IMR-90 (cell line): ENCODE measurements at regions not wholly inside any gene's neighbourhood (a gene's known extent, or its start where the extent isn't known, plus 50 kb on each side); places are given as distances from the start of the nearest gene placed in this dataset.

ENCODE experiments used
- ATAC-seq: fragments of 200-7000 bp; cut with Tn5 transposase; 2 replicates; pipeline ENCODE4 v1.9.1; 2020; ENCODE audit warnings: low read depth, mild to moderate bottlenecking, moderate library complexity
- BruUV-seq: library from RNA; stranded (reverse); fragments of 400-500 nt; replicated peaks from 2 replicates; lab custom pipeline; 2021; lab: Mats Ljungman, UMichigan
- CTCF ChIA-PET: fragments of 300-600 bp; formaldehyde crosslinking; extraction: SDS; loops from one replicate; lab custom pipeline; 2021; ENCODE audit warnings: antibody characterized with exemption; lab: Yijun Ruan, JAX
- POLR2A ChIA-PET: fragments of 300-600 bp; sonication (Branson Sonifier 250); formaldehyde crosslinking; loops from one replicate; lab custom pipeline; 2022; ENCODE audit warnings: antibody characterized with exemption; ENCODE audit not compliant: unreplicated experiment; lab: Charles Lee
- DNase-seq: peaks from one replicate; pipeline ENCODE4 v3.0.0; 2013
- H2AFZ ChIP-seq: replicated peaks from 2 replicates; pipeline ENCODE3; 2013; ENCODE audit warnings: low read length, mild to moderate bottlenecking; ENCODE audit not compliant: poor library complexity
- H2AK5ac ChIP-seq: 2 replicates; pipeline ENCODE4 v1.6.1; 2013; ENCODE audit warnings: low read depth, low read length, inconsistent platforms
- H2AK9ac ChIP-seq: replicated peaks from 2 replicates; pipeline ENCODE3; 2013; ENCODE audit warnings: mild to moderate bottlenecking, low read depth, low read length, moderate library complexity; ENCODE audit not compliant: poor library complexity
- H2BK120ac ChIP-seq: 2 replicates; pipeline ENCODE4 v1.6.1; 2013; ENCODE audit warnings: low read depth, low read length, inconsistent platforms
- H2BK15ac ChIP-seq: 3 replicates; pipeline ENCODE4 v1.6.1; 2013; ENCODE audit warnings: low read depth, low read length, inconsistent platforms
- H2BK20ac ChIP-seq: 2 replicates; pipeline ENCODE4 v1.6.1; 2013; ENCODE audit warnings: low read depth, mild to moderate bottlenecking, inconsistent platforms, low read length, moderate library complexity
- H2BK5ac ChIP-seq: 2 replicates; pipeline ENCODE4 v1.6.1; 2013; ENCODE audit warnings: mild to moderate bottlenecking, low read depth, low read length, inconsistent platforms; ENCODE audit not compliant: poor library complexity, severe bottlenecking
- H3K14ac ChIP-seq: replicated peaks from 2 replicates; pipeline ENCODE4 v1.6.1; 2013; ENCODE audit warnings: low read depth, low read length, inconsistent platforms
- H3K18ac ChIP-seq: 2 replicates; pipeline ENCODE4 v1.6.1; 2013; ENCODE audit warnings: low read depth, low read length, control low read depth
- H3K23ac ChIP-seq: 2 replicates; pipeline ENCODE4 v1.6.1; 2013; ENCODE audit warnings: low read depth, low read length, inconsistent platforms
- H3K27ac ChIP-seq: 2 replicates; pipeline ENCODE4 v1.5.1; 2013; ENCODE audit warnings: mild to moderate bottlenecking, control low read depth, low read length; ENCODE audit not compliant: insufficient read depth
- H3K27me3 ChIP-seq: 2 replicates; pipeline ENCODE4 v1.6.1; 2013; ENCODE audit warnings: low read length; ENCODE audit not compliant: control insufficient read depth, insufficient read depth
- H3K36me3 ChIP-seq: 2 replicates; pipeline ENCODE4 v1.6.1; 2013; ENCODE audit warnings: low read length, mixed read lengths; ENCODE audit not compliant: control insufficient read depth, insufficient read depth
- H3K4ac ChIP-seq: 2 replicates; pipeline ENCODE4 v1.6.1; 2013; ENCODE audit warnings: low read depth, low read length, inconsistent platforms
- H3K4me1 ChIP-seq: 2 replicates; pipeline ENCODE4 v1.6.1; 2013; ENCODE audit warnings: low read length, mixed read lengths; ENCODE audit not compliant: control insufficient read depth, insufficient read depth
- H3K4me2 ChIP-seq: 2 replicates; pipeline ENCODE4 v1.6.1; 2013; ENCODE audit warnings: low read depth, mild to moderate bottlenecking, control low read depth, low read length, moderate library complexity
- H3K4me3 ChIP-seq: 2 replicates; pipeline ENCODE4 v1.5.1; 2013; ENCODE audit warnings: low read depth, mild to moderate bottlenecking, control low read depth, low read length, moderate library complexity; ENCODE audit not compliant: insufficient read depth
- H3K56ac ChIP-seq: 2 replicates; pipeline ENCODE4 v1.6.1; 2013; ENCODE audit warnings: low read length, inconsistent platforms; ENCODE audit not compliant: insufficient read depth; ENCODE audit errors: extremely low read depth
- H3K79me1 ChIP-seq, 2 experiments: 2 replicates each; pipeline ENCODE4 v1.6.1; 2013; ENCODE audit warnings: low read length in 2 of 2, inconsistent platforms in 1 of 2, low read depth in 1 of 2
- H3K9ac ChIP-seq: 2 replicates; pipeline ENCODE4 v1.6.1; 2013; ENCODE audit warnings: low read depth, low read length, control low read depth
- H3K9me1 ChIP-seq: 2 replicates; pipeline ENCODE4 v1.6.1; 2013; ENCODE audit warnings: low read length, inconsistent platforms; ENCODE audit not compliant: insufficient read depth
- H3K9me3 ChIP-seq: 2 replicates; pipeline ENCODE4 v1.6.1; 2013; ENCODE audit warnings: low read length; ENCODE audit not compliant: control insufficient read depth, insufficient read depth
- H4K20me1 ChIP-seq: 2 replicates; pipeline ENCODE4 v1.6.1; 2013; ENCODE audit warnings: low read length, inconsistent platforms; ENCODE audit not compliant: insufficient read depth
- H4K5ac ChIP-seq: 2 replicates; pipeline ENCODE4 v1.6.1; 2013; ENCODE audit warnings: mild to moderate bottlenecking, low read depth, low read length, control low read depth
- H4K8ac ChIP-seq, 2 experiments: 2 replicates each; pipeline ENCODE4 v1.6.1; 2013; ENCODE audit warnings: low read depth in 2 of 2, low read length in 2 of 2, control low read depth in 1 of 2, inconsistent platforms in 1 of 2
- H4K91ac ChIP-seq: 2 replicates; pipeline ENCODE4 v1.6.1; 2013; ENCODE audit warnings: low read depth, low read length, inconsistent platforms; ENCODE audit not compliant: insufficient read depth
- RAD21 ChIP-seq: IDR thresholded peaks from 2 replicates; pipeline ENCODE4 v1.6.1; 2012; ENCODE audit warnings: low read length, improper control_type of control experiment
- WGBS, 2 experiments: methylation state at CpG; one replicate each; pipeline versions ENCODE4 v1.1.5 to v1.1.7; 2013; ENCODE audit warnings: missing lambda C conversion rate in 2 of 2; ENCODE audit not compliant: insufficient read length in 1 of 2; ENCODE audit errors: extremely low coverage in 2 of 2; 5-methylcytosine and 5-hydroxymethylcytosine counted together
- dilution Hi-C: fragments of 300-500 bp; cut with HindIII; formaldehyde crosslinking; loops from one replicate; pipeline ENCODE4 v1.14.3; 2018; ENCODE audit warnings: low sequenced_read_pairs; ENCODE audit not compliant: unreplicated experiment
- in situ Hi-C: fragments of 300-500 bp; cut with MboI; formaldehyde crosslinking; loops from 3 replicates; pipeline ENCODE4 v1.14.3; 2019; ENCODE audit warnings: low sequenced_read_pairs, inconsistent platforms, mixed read lengths
- intact Hi-C: fragments of 100-400 bp; cut with micrococcal nuclease; formaldehyde crosslinking; loops from 2 replicates; pipeline ENCODE4 v1.10.0; 2022

- dilution Hi-C loops (no loop called here), intact Hi-C loops (no loop called here), in situ Hi-C loops (no loop called here)
- ChIA-PET POLR2A (no interaction called here), CTCF (no interaction called here)
- Histone ChIP-seq H4K8ac (no peak overlapping the region), H3K79me1 (no peaks in the 10 kb centered on the region), H3K4me1 (no peaks in the 10 kb centered on the region), H3K14ac (no peak overlapping the region), H3K9me1 (no peaks in the 10 kb centered on the region), H2AK9ac (no peak overlapping the region), H3K18ac (no peak overlapping the region), H2AFZ (no peak overlapping the region), H3K56ac (no peak overlapping the region), H3K9me3 (no peaks in the 10 kb centered on the region), H3K4me2 (no peak overlapping the region), H3K27ac (no peak overlapping the region), H3K9ac (no peak overlapping the region), H4K20me1 (no peaks in the 10 kb centered on the region), H3K4ac (no peak overlapping the region), H3K27me3 (no peaks in the 10 kb centered on the region), H3K23ac (no peak overlapping the region), H4K91ac (no peak overlapping the region), H4K5ac (no peak overlapping the region), H2BK20ac (no peak overlapping the region), H3K4me3 (no peak overlapping the region), H2BK5ac (no peak overlapping the region), H2AK5ac (no peak overlapping the region), H2BK15ac (no peak overlapping the region), H3K36me3 (no peaks in the 10 kb centered on the region), H2BK120ac (no peak overlapping the region)
- BruUV-seq: no TSS peak
- WGBS, 2 experiments: no CpG with 5 or more reads among the region's 5 CpGs
- ATAC-seq: no peak
- no peak for DNase-seq
- TF ChIP-seq RAD21: no peak
Observed at GRCh38 chr3:159513867-159514380, 474.7 kb upstream of the IL12A start.
